Trophoblast cell (in vitro differentiated cells and primary cell): ENCODE measurements at regions not wholly inside any gene's neighbourhood (a gene's known extent, or its start where the extent isn't known, plus 50 kb on each side); places are given as distances from the start of the nearest gene placed in this dataset.
A peak's percentile ranks its signal among the peaks of the same experiment; 100 is the strongest.

ENCODE experiments used
- DNase-seq, 2 donors: peaks; one replicate each; pipeline ENCODE4 v3.0.0-alpha.2; 2016
- H2AFZ ChIP-seq: 2 replicates; pipeline ENCODE4 v1.6.1; 2013; ENCODE audit warnings: low read length, moderate library complexity, mild to moderate bottlenecking; ENCODE audit not compliant: insufficient read depth, poor library complexity
- H2AK5ac ChIP-seq: 2 replicates; pipeline ENCODE4 v1.6.1; 2013; ENCODE audit warnings: mild to moderate bottlenecking, low read length
- H2BK120ac ChIP-seq: 2 replicates; pipeline ENCODE4 v1.6.1; 2013; ENCODE audit warnings: low read length, mild to moderate bottlenecking, moderate library complexity; ENCODE audit not compliant: insufficient read depth, poor library complexity
- H2BK12ac ChIP-seq: 2 replicates; pipeline ENCODE4 v1.6.1; 2013; ENCODE audit warnings: mild to moderate bottlenecking, low read length, moderate library complexity
- H2BK5ac ChIP-seq: 2 replicates; pipeline ENCODE4 v1.6.1; 2013; ENCODE audit warnings: low read length, low read depth, moderate library complexity, mild to moderate bottlenecking; ENCODE audit not compliant: poor library complexity
- H3K14ac ChIP-seq: 2 replicates; pipeline ENCODE4 v1.6.1; 2013; ENCODE audit warnings: mild to moderate bottlenecking, low read length
- H3K18ac ChIP-seq: 2 replicates; pipeline ENCODE4 v1.6.1; 2013; ENCODE audit warnings: mild to moderate bottlenecking, low read length
- H3K23ac ChIP-seq: 2 replicates; pipeline ENCODE4 v1.6.1; 2013; ENCODE audit warnings: low read length
- H3K27ac ChIP-seq: 2 replicates; pipeline ENCODE4 v1.5.1; 2013; ENCODE audit warnings: low read depth, mild to moderate bottlenecking, inconsistent platforms, low read length, moderate library complexity
- H3K27me3 ChIP-seq: 2 replicates; pipeline ENCODE4 v1.6.1; 2013; ENCODE audit warnings: inconsistent platforms, mild to moderate bottlenecking, low read length, moderate library complexity; ENCODE audit not compliant: insufficient read depth
- H3K36me3 ChIP-seq, 2 experiments: 1 replicate in 1 of 2; 2 replicates in 1 of 2; pipeline ENCODE4 v1.6.1; 2013; ENCODE audit warnings: low read length in 2 of 2, mild to moderate bottlenecking in 2 of 2, moderate library complexity in 1 of 2; ENCODE audit not compliant: insufficient read depth in 2 of 2, control insufficient read depth in 1 of 2
- H3K4ac ChIP-seq: 2 replicates; pipeline ENCODE4 v1.6.1; 2013; ENCODE audit warnings: low read depth, mild to moderate bottlenecking, low read length, moderate library complexity
- H3K4me1 ChIP-seq, 2 experiments: 1 replicate in 1 of 2; 2 replicates in 1 of 2; pipeline ENCODE4 v1.6.1; 2013; ENCODE audit warnings: low read length in 2 of 2, mild to moderate bottlenecking in 2 of 2, moderate library complexity in 1 of 2; ENCODE audit not compliant: insufficient read depth in 2 of 2, control insufficient read depth in 1 of 2
- H3K4me2 ChIP-seq: 2 replicates; pipeline ENCODE4 v1.6.1; 2013; ENCODE audit warnings: inconsistent platforms, mild to moderate bottlenecking, low read length, moderate library complexity
- H3K4me3 ChIP-seq: 2 replicates; pipeline ENCODE4 v1.5.1; 2013; ENCODE audit warnings: mild to moderate bottlenecking, low read depth, low read length, inconsistent platforms
- H3K79me1 ChIP-seq: one replicate; pipeline ENCODE4 v1.6.1; 2013; ENCODE audit warnings: low read length
- H3K79me2 ChIP-seq: 2 replicates; pipeline ENCODE4 v1.6.1; 2013; ENCODE audit warnings: low read length, mild to moderate bottlenecking; ENCODE audit not compliant: control insufficient read depth, insufficient read depth, poor library complexity
- H3K9ac ChIP-seq: 2 replicates; pipeline ENCODE4 v1.6.1; 2013; ENCODE audit warnings: mild to moderate bottlenecking, low read length
- H3K9me3 ChIP-seq: 2 replicates; pipeline ENCODE4 v1.6.1; 2013; ENCODE audit warnings: low read depth, mild to moderate bottlenecking, control low read depth, inconsistent platforms, low read length; ENCODE audit not compliant: insufficient read depth
- H4K12ac ChIP-seq: 2 replicates; pipeline ENCODE4 v1.6.1; 2013; ENCODE audit warnings: low read depth, mild to moderate bottlenecking, low read length, moderate library complexity
- H4K8ac ChIP-seq: 2 replicates; pipeline ENCODE4 v1.6.1; 2013; ENCODE audit warnings: low read depth, mild to moderate bottlenecking, low read length, moderate library complexity
- H4K91ac ChIP-seq: one replicate; pipeline ENCODE4 v1.6.1; 2013; ENCODE audit warnings: low read depth, mild to moderate bottlenecking, low read length, moderate library complexity
- WGBS: extraction: QIAGEN DNeasy Blood & Tissue Kit; methylation state at CpG from one replicate; pipeline ENCODE4 v1.1.7; 2013; ENCODE audit warnings: missing lambda C conversion rate; ENCODE audit not compliant: insufficient read length, insufficient coverage; ENCODE audit errors: extremely low coverage; 5-methylcytosine and 5-hydroxymethylcytosine counted together

GRCh38 chr12:18794000-18794399 is 56.1 kb downstream of the CAPZA3 start:
- no peak overlapping the region for H3K27ac ChIP-seq
- no peak for DNase-seq
- no peak overlapping the region for H3K23ac ChIP-seq
- H3K9ac ChIP-seq: no peak overlapping the region
- H2AK5ac ChIP-seq: no peak overlapping the region
- no peaks in the 10 kb centered on the region for H3K79me2 ChIP-seq
- no peak overlapping the region for H4K91ac ChIP-seq
- no peak overlapping the region for H3K14ac ChIP-seq
- no peak overlapping the region for H2AFZ ChIP-seq
- H3K4me2 ChIP-seq: no peak overlapping the region
- no peak overlapping the region for H3K4me3 ChIP-seq
- no peak overlapping the region for H3K18ac ChIP-seq
- H3K27me3 ChIP-seq: no peaks in the 10 kb centered on the region
- H3K4me1 ChIP-seq: no peaks in the 10 kb centered on the region
- no peaks in the 10 kb centered on the region for H3K36me3 ChIP-seq
- no peaks in the 10 kb centered on the region for H3K79me1 ChIP-seq
- no peak overlapping the region for H2BK120ac ChIP-seq
- no peak overlapping the region for H4K8ac ChIP-seq
- H2BK5ac ChIP-seq: no peak overlapping the region
- H4K12ac ChIP-seq: no peak overlapping the region
- H2BK12ac ChIP-seq: no peak overlapping the region
- H3K9me3 ChIP-seq: no peaks in the 10 kb centered on the region
- no peak overlapping the region for H3K4ac ChIP-seq

- H3K79me1 ChIP-seq: no peaks in the 10 kb centered on the region
- no peak overlapping the region for H4K8ac ChIP-seq
- no peak overlapping the region for H2BK12ac ChIP-seq
- H3K4ac ChIP-seq: no peak overlapping the region
- no peak overlapping the region for H3K9ac ChIP-seq
- H3K36me3 ChIP-seq: no peaks in the 10 kb centered on the region
- H4K91ac ChIP-seq: no peak overlapping the region
- no peaks in the 10 kb centered on the region for H3K79me2 ChIP-seq
- no CpG with 5 or more reads among the region's 2 CpGs for WGBS
- H3K23ac ChIP-seq: no peak overlapping the region
- no peak overlapping the region for H3K4me2 ChIP-seq
- H2BK5ac ChIP-seq: no peak overlapping the region
- DNase-seq: peak in 1 of 2 donors; percentile 2
- H2AK5ac ChIP-seq: no peak overlapping the region
- H3K18ac ChIP-seq: no peak overlapping the region
- no peaks in the 10 kb centered on the region for H3K27me3 ChIP-seq
- H2BK120ac ChIP-seq: no peak overlapping the region
- H3K9me3 ChIP-seq: no peaks in the 10 kb centered on the region
- no peak overlapping the region for H3K27ac ChIP-seq
- no peak overlapping the region for H3K4me3 ChIP-seq
- H4K12ac ChIP-seq: no peak overlapping the region
- no peak overlapping the region for H2AFZ ChIP-seq
- H3K14ac ChIP-seq: no peak overlapping the region
- H3K4me1 ChIP-seq: no peaks in the 10 kb centered on the region
Measured at GRCh38 chr12:18797604-18798003, 59.7 kb downstream of the CAPZA3 start.

GRCh38 chr12:18798535-18799361 is 60.8 kb downstream of the CAPZA3 start:
- Histone ChIP-seq H3K79me2 (no peaks in the 10 kb centered on the region), H2BK5ac (no peak overlapping the region), H2BK12ac (no peak overlapping the region), H4K91ac (no peak overlapping the region), H3K27ac (no peak overlapping the region), H3K4me3 (no peak overlapping the region), H3K4me1 (no peaks in the 10 kb centered on the region), H3K23ac (no peak overlapping the region), H3K9me3 (no peaks in the 10 kb centered on the region), H2AFZ (no peak overlapping the region), H3K4ac (no peak overlapping the region), H2AK5ac (no peak overlapping the region), H3K79me1 (no peaks in the 10 kb centered on the region), H4K12ac (no peak overlapping the region), H3K36me3 (no peaks in the 10 kb centered on the region), H3K18ac (no peak overlapping the region), H3K14ac (no peak overlapping the region), H3K27me3 (no peaks in the 10 kb centered on the region), H3K9ac (no peak overlapping the region), H4K8ac (no peak overlapping the region), H3K4me2 (no peak overlapping the region), H2BK120ac (no peak overlapping the region)
- DNase-seq: no peak
- no CpG with 5 or more reads among the region's 4 CpGs for WGBS

- no peak overlapping the region for H3K23ac ChIP-seq
- H3K4me2 ChIP-seq: no peak overlapping the region
- H4K12ac ChIP-seq: no peak overlapping the region
- H3K9ac ChIP-seq: no peak overlapping the region
- H4K8ac ChIP-seq: no peak overlapping the region
- H3K79me1 ChIP-seq: no peaks in the 10 kb centered on the region
- no peaks in the 10 kb centered on the region for H3K36me3 ChIP-seq
- no peak overlapping the region for H2BK12ac ChIP-seq
- H3K18ac ChIP-seq: no peak overlapping the region
- no peaks in the 10 kb centered on the region for H3K4me1 ChIP-seq
- peak in 1 of 2 donors; percentile 20 for DNase-seq
- H2AK5ac ChIP-seq: no peak overlapping the region
- H3K4ac ChIP-seq: no peak overlapping the region
- H3K4me3 ChIP-seq: no peak overlapping the region
- no peak overlapping the region for H3K14ac ChIP-seq
- H3K27me3 ChIP-seq: no peaks in the 10 kb centered on the region
- H4K91ac ChIP-seq: no peak overlapping the region
- H2BK120ac ChIP-seq: no peak overlapping the region
- no peak overlapping the region for H3K27ac ChIP-seq
- no peaks in the 10 kb centered on the region for H3K9me3 ChIP-seq
- no peaks in the 10 kb centered on the region for H3K79me2 ChIP-seq
- no peak overlapping the region for H2AFZ ChIP-seq
- no peak overlapping the region for H2BK5ac ChIP-seq
- no CpG with 5 or more reads among the region's 1 CpG for WGBS
Measured at GRCh38 chr12:18799561-18799960, 61.6 kb downstream of the CAPZA3 start.
